ENCODE measurements at regions not wholly inside any gene's neighbourhood (a gene's known extent, or its start where the extent isn't known, plus 50 kb on each side); places are given as distances from the start of the nearest gene placed in this dataset.
"Not testable (repeated sequence)": the region's sequence is repeated elsewhere in the genome, so short reads cannot be mapped to it uniquely, and the experiment has no call there.

- no peak for DNase-seq
Observed at GRCh38 chr5:5925191-5925590, 453.2 kb downstream of the MED10 start.

- no peak for DNase-seq
Observed at GRCh38 chr5:5919411-5919810, 458.9 kb downstream of the MED10 start.

GRCh38 chr5:5906778-5907177, 471.6 kb downstream of the MED10 start:
- DNase-seq, result no peak

GRCh38 chr5:5905186-5905585, 473.2 kb downstream of the MED10 start:
- no peak for DNase-seq

DNA sequence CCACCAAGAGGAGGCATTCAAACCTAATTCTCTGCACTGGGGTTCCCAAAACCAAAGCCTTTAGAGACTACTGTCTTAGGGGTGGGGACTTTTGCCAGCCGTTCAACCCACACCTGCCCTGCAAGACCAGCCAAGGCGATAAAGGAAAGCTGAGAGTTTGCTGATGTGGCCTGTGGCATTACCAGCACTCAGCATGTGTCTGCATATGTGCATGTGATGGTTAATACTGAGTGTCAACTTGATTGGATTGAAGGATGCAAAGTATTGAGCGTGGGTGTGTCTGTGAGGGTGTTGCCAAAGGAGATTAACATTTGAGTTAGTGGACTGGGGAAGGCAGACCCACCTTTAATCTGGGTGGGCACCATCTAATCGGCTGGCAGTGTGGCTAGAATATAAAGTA, 474.2 kb downstream of the MED10 start:
- DNase-seq, result no peak

GRCh38 chr5:5902678-5903646, 475.4 kb downstream of the MED10 start:
- DNase-seq, result no peak

GRCh38 chr5:5900350-5900749, 477.9 kb downstream of the ICE1 start:
- DNase-seq, result no peak

GRCh38 chr5:5899716-5900115, 477.2 kb downstream of the ICE1 start:
- no peak for DNase-seq

GRCh38 chr5:5888284-5888683, 465.8 kb downstream of the ICE1 start:
- DNase-seq, result no peak

DNA sequence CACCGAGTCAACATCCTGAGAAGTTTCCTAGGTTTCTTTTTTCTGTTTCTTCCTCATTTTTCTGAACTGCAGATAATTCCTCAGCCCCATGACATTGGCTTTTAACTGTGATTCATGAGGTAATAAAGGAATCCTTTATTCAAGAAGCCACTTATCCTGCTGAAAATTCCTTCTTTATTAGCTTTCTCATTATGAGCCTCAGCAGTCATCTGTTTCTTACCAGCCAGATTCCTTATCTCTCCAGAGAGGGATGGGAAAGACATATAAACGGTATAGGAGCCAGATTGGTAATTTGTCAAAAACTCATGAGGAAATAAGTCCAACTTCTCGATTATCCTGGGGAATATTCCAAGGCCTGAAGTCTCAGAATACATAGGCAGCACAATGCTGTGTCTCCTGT, 465.4 kb downstream of the ICE1 start:
- no peak for DNase-seq

DNA sequence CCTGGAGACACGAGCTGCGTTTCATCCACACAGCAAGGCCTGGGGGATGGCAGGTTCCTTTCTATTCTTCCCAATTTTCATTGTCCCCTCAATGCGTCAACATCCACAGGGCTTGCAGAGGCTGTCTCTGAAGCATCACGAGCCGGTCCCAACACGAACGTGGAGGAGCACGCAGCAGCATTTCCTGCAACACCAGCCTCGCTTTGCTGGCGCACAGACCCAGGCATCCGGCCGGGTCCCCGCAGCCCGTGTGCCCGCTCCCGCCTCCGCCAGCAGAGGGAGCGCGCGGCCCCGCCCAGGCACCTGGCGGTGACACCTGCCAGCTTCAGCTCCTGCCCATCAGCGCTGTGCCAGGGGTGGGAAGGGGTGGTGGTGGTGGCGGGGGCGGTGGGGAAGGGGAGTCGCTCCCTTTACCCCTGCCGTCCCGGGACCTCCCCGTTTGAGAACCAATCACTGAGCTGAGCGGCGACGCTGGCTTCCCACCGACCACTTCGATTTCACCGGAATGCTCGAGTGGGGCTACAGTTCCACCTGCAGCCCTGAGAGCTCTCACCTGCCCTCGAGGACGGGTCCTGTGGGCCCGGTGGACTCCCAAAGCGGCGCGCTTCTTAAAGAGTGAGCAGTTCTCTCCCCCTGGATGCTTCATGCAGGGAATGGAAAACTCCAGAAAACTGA, 464.5 kb downstream of the ICE1 start:
- DNase-seq, result peak; percentile 20

GRCh38 chr5:5886353-5886752, 463.9 kb downstream of the ICE1 start:
- DNase-seq, result no peak

GRCh38 chr5:5885782-5886181, 463.3 kb downstream of the ICE1 start:
- DNase-seq, result no peak

- DNase-seq, result no peak
Observed at GRCh38 chr5:5884593-5884992, 462.1 kb downstream of the ICE1 start.

DNA sequence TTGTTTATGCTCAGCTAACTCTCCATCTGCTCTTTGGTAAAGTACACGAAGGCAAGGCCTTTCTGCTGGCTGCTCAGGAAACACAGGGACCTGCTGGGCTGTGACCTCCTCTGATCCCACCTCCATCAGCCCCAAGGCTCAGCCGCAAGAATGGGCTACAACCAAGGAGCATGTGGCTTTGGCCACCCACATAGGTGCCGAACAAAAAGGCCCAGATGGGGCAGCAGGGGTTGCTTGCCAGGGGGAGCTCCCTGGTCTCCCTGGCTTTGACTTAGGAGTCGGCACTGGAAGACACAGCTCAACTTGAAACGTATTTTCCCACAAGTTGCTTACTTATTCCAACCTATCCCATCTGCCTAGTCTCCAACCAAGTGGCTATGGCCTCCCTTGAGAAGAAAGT, 461.1 kb downstream of the ICE1 start:
- no peak for DNase-seq

DNA sequence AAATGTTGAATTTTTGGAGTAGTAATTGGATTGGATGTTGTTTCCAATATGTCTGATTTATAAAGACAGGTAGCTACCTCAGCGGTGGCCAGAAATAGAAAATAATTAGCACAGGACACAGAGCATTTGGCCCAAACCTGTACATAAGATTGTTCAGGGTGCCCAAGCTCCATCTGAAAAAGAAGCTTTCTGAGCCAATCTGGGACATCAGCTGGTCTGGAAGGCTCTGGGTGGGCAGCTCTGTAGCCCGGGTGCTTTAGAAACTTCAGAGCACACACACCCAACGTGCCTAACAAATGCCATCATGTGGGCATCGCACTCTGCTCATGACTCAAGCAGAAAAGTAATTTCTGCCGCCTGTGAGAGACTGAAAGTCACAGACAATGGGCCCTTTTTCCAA, 460.7 kb downstream of the ICE1 start:
- no peak for DNase-seq

GRCh38 chr5:5882706-5883105, 460.2 kb downstream of the ICE1 start:
- DNase-seq, result no peak

DNA sequence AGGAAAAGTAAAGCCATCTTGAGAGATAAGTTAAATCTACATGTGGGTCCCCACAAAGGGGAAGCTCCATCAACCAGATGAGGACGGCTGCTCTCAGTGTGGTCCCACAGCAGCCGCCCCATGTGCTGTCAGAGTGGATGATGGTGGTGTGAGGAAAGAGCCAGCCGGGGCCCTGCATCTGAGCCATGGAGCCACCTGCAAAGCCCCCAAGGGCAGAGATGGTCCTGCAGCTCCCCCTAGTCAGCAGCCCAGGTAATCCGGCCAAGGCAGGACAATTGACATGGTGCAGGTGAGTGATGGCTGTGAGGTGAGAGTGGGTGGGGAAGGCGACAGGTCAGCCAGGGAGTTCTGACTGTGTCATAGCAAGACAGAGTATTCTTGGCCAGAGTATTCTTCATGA, 458.8 kb downstream of the ICE1 start:
- DNase-seq, result no peak

- no peak for DNase-seq
Observed at GRCh38 chr5:5880077-5880763, 457.7 kb downstream of the ICE1 start.

DNA sequence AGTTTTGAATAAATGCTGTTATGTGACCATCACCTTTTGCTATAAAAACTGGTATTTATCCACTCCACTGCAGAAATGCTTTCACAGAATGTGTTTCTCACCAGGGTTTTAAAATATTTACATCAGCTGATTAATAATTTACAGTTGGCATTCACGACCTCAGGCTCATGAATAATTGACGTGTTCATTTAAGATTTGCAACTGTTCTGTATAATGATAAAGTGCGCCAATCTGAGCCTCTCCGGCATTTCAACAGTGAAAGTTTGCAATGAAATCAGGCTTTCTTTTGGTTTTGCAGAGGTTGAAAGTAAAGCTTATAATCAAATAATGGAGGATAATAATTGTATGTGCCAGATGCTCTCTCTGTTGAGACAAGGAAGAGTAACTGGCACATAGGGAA, 434.9 kb downstream of the ICE1 start:
- no peak for DNase-seq

GRCh38 chr5:5854087-5854486, 431.6 kb downstream of the ICE1 start:
- no peak for DNase-seq

GRCh38 chr5:5838493-5838892, 416.0 kb downstream of the ICE1 start:
- DNase-seq, result no peak

- DNase-seq, result not testable (repeated sequence)
Observed at GRCh38 chr5:5831622-5832021, 409.1 kb downstream of the ICE1 start.

DNA sequence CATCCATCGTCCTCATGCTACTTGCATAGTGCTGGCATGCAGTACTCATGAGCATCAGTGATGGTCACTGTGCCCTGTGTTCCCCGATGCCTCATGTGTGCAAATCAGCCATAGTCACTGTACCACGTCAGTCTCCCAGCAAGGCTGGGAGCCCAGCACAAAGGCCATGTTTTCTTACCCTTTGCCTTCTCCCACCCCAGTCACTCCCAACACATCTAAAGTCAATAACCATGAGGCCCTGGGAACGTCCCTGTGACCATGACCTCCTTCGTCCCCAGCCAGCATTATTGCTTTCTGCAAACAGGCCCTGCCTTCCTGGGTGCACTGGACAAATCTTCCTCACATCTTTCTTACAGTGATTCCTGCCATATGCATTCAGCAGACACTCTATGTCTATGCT, 406.1 kb downstream of the ICE1 start:
- no peak for DNase-seq

Data from activated CD4-positive, alpha-beta T cell treated with anti-CD3 and anti-CD28 coated beads, Interleukin-2, amount 50 U/mL, for 1 hour (primary cell).